ENCODE measurements at regions not wholly inside any gene's neighbourhood (a gene's known extent, or its start where the extent isn't known, plus 50 kb on each side); places are given as distances from the start of the nearest gene placed in this dataset.
"Not testable (repeated sequence)": the region's sequence is repeated elsewhere in the genome, so short reads cannot be mapped to it uniquely, and the experiment has no call there.

GRCh38 chr4:157772907-157773306 lies 399.9 kb downstream of the GASK1B start:
- no peak for DNase-seq

GRCh38 chr4:157768419-157768818 lies 404.4 kb downstream of the GASK1B start:
- no peak for DNase-seq

- no peak for DNase-seq
Measured at GRCh38 chr4:157763490-157763889, 409.3 kb downstream of the GASK1B start.

- DNase-seq, result no peak
Measured at GRCh38 chr4:157754410-157754809, 418.4 kb downstream of the GASK1B start.

GRCh38 chr4:157751631-157752030 lies 421.2 kb downstream of the GASK1B start:
- no peak for DNase-seq

- DNase-seq, result no peak
Measured at GRCh38 chr4:157741642-157742041, 431.2 kb downstream of the GASK1B start.

- no peak for DNase-seq
Measured at GRCh38 chr4:157739242-157739641, 433.6 kb downstream of the GASK1B start.

GRCh38 chr4:157728215-157728614 lies 444.6 kb downstream of the GASK1B start:
- DNase-seq, result no peak

GRCh38 chr4:157727163-157727562 lies 445.7 kb downstream of the GASK1B start:
- DNase-seq, result no peak

GRCh38 chr4:157722146-157722545 lies 450.7 kb downstream of the GASK1B start:
- no peak for DNase-seq

GRCh38 chr4:157713342-157713741 lies 459.5 kb downstream of the GASK1B start:
- no peak for DNase-seq

- no peak for DNase-seq
Measured at GRCh38 chr4:157706155-157706554, 466.7 kb downstream of the GASK1B start.

- DNase-seq, result no peak
Measured at GRCh38 chr4:157702831-157703230, 470.0 kb downstream of the GASK1B start.

- no peak for DNase-seq
Measured at GRCh38 chr4:157701695-157701994, 471.2 kb downstream of the GASK1B start.

- no peak for DNase-seq
Measured at GRCh38 chr4:157700898-157701694, 471.7 kb downstream of the GASK1B start.

- no peak for DNase-seq
Measured at GRCh38 chr4:157689476-157689875, 468.9 kb downstream of the GRIA2 start.

- DNase-seq, result no peak
Measured at GRCh38 chr4:157687971-157688370, 467.4 kb downstream of the GRIA2 start.

GRCh38 chr4:157679326-157679725 lies 458.8 kb downstream of the GRIA2 start:
- not testable (repeated sequence) for DNase-seq

GRCh38 chr4:157678478-157678877 lies 457.9 kb downstream of the GRIA2 start:
- no peak for DNase-seq

GRCh38 chr4:157674699-157675098 lies 454.2 kb downstream of the GRIA2 start:
- no peak for DNase-seq

GRCh38 chr4:157667836-157668235 lies 447.3 kb downstream of the GRIA2 start:
- DNase-seq, result no peak

GRCh38 chr4:157664726-157665125 lies 444.2 kb downstream of the GRIA2 start:
- no peak for DNase-seq

- DNase-seq, result no peak
Measured at GRCh38 chr4:157655096-157655809, 434.7 kb downstream of the GRIA2 start.

- DNase-seq, result no peak
Measured at GRCh38 chr4:157643257-157643656, 422.7 kb downstream of the GRIA2 start.

- no peak for DNase-seq
Measured at GRCh38 chr4:157634057-157634456, 413.5 kb downstream of the GRIA2 start.

Data from stimulated activated naive CD4-positive, alpha-beta T cell (primary cell).